ENCODE measurements at regions not wholly inside any gene's neighbourhood (a gene's known extent, or its start where the extent isn't known, plus 50 kb on each side); places are given as distances from the start of the nearest gene placed in this dataset.

DNA sequence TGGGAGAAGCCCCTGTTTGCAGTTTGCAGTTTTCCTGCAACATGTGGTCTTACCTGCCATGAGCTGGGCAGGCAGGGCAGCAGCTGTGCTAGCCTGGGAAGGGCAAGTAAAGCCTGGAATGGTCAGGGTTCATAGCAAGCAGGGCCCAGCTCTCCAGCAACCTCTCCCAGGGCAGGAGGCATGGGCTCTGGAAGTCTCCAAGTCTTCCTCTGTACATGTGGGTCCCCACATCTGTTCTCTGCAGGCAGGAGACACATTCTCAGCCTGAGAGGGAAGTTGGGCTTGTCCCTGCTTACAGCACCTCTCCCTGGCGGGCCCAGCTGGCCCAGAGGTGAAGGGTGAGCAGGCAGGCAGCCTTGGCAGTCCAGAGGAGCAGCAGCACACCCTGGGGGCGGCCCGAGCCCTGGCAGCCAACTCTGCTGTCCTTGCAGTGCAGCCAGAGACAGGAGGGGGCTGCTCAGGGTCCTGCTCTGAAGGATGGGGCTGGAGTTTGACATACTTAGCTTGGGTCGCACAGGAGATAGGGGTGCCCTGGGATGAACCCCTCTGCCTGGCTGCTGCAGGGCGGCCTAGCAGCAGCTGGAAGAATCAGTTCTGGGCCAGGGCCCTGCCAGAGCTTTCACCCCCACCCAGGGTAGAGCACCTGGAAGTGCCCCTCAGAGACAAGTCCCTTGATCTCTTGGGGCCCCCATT lies 176.0 kb downstream of the MRPL14 start:
- Mint-ChIP-seq H3K9me3 (peaks cover 3% of the 10 kb centered on the region), H3K27me3 (peaks cover 3% of the 10 kb centered on the region), H3K4me1 (no peaks in the 10 kb centered on the region), H3K36me3 (ENCODE audit: low read depth) (no peaks in the 10 kb centered on the region), H3K27ac (no peak overlapping the region), H3K4me3 (no peak overlapping the region)
- no peak for DNase-seq
- ChIA-PET POLR2A (no interaction called here), CTCF (no interaction called here)

- no peak for DNase-seq
- Mint-ChIP-seq H3K27ac (no peak overlapping the region), H3K36me3 (ENCODE audit: low read depth) (no peaks in the 10 kb centered on the region), H3K9me3 (peaks cover 7% of the 10 kb centered on the region), H3K27me3 (no peaks in the 10 kb centered on the region), H3K4me1 (no peaks in the 10 kb centered on the region), H3K4me3 (no peak overlapping the region)
- ChIA-PET POLR2A (no interaction called here), CTCF (no interaction called here)
These were observed 176.6 kb downstream of the MRPL14 start for GRCh38 chr6:43950731-43951062.

- ChIA-PET CTCF (interaction anchor here (0.6 kb wide), 1 partner anchor 712 kb away, joined by 3 read pairs; no protein-coding TSS in a partner anchor), POLR2A (no interaction called here)
- Mint-ChIP-seq H3K36me3 (ENCODE audit: low read depth) (no peaks in the 10 kb centered on the region), H3K4me3 (no peak overlapping the region), H3K4me1 (no peaks in the 10 kb centered on the region), H3K9me3 (peaks cover 8% of the 10 kb centered on the region), H3K27me3 (no peaks in the 10 kb centered on the region), H3K27ac (no peak overlapping the region)
- DNase-seq = no peak
These were observed 177.1 kb downstream of the MRPL14 start for GRCh38 chr6:43950051-43950605.

GRCh38 chr6:43949551-43949991 lies 177.7 kb downstream of the MRPL14 start:
- Mint-ChIP-seq H3K4me3 (no peak overlapping the region), H3K36me3 (ENCODE audit: low read depth) (no peaks in the 10 kb centered on the region), H3K9me3 (peaks cover 8% of the 10 kb centered on the region), H3K27me3 (no peaks in the 10 kb centered on the region), H3K27ac (no peak overlapping the region), H3K4me1 (no peaks in the 10 kb centered on the region)
- CTCF ChIA-PET = interaction anchor here (0.6 kb wide), 1 partner anchor 711 kb away, joined by 3 read pairs; no protein-coding TSS in a partner anchor
- no peak for DNase-seq
- POLR2A ChIA-PET = no interaction called here

DNA sequence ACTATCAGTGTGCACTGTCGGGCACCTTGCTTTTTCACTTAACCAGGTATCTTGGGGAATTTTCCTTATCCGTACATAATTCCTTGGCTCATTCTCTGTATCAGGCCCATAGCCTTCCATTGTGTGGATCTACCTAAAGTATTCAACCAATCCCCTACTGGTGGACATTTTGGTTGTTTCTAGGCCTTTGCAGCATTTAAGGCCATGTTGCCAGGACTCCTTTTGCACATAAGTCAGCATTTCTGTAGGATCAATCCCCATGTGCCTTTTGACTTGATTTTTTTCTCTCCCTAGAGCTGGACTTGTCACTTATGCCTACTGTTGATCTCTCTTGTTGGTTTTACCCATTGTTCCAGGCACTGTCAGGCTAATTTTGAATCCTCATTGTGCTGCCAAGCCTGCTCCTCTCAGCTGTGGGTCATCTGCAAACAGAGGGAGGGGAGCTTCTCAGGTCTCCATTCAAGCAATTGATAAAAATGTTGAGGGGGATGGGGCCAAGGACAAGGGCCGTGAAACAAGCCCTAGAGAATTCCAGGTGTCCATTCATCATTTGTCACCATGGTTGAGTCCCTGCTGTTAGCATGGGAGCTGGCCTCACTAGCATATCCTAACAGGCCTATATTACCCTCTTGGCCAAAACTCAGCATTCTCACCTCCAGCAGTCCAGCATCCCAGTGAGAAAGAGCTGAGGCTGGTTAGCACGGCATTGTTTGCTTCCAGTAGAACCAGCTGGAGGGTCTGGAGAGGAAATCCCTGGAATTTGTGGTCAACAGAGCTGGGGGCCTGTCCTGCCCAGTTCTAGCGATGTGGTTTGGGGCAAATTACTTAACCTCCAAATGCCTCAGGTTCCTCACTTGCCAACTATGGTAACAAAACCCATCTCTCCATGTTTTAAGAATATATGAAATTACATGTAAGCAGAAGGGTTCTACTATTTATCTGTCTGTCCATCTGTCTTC lies 178.4 kb downstream of the MRPL14 start:
- no peaks in the 10 kb centered on the region for H3K4me1 Mint-ChIP-seq
- no peaks in the 10 kb centered on the region for H3K36me3 Mint-ChIP-seq (ENCODE audit: low read depth)
- ChIA-PET POLR2A (no interaction called here), CTCF (no interaction called here)
- no peak overlapping the region for H3K27ac Mint-ChIP-seq
- H3K4me3 Mint-ChIP-seq = no peak overlapping the region
- peaks cover 10% of the 10 kb centered on the region for H3K9me3 Mint-ChIP-seq
- no peaks in the 10 kb centered on the region for H3K27me3 Mint-ChIP-seq
- DNase-seq = no peak

DNA sequence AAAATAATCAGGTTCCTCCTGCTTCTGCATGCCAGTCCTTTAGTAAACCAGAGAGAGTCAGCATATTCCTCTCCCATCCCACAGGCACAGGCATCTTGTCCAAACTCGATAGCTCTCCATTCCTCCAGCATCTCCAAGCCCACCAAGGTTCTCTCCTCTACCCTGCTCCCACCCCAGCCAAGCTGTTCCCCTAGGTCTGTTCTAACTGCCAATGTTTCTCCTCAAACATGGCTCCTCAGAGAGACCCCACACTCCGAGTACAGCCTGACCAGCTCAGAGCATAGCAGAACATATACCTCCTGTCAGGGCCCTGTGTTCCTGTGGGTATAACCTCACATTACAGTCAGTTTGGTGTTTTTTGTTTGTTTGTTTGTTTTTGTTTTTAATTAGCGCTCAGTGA lies 177.8 kb downstream of the VEGFA start:
- H3K9me3 Mint-ChIP-seq = peaks cover 10% of the 10 kb centered on the region

DNA sequence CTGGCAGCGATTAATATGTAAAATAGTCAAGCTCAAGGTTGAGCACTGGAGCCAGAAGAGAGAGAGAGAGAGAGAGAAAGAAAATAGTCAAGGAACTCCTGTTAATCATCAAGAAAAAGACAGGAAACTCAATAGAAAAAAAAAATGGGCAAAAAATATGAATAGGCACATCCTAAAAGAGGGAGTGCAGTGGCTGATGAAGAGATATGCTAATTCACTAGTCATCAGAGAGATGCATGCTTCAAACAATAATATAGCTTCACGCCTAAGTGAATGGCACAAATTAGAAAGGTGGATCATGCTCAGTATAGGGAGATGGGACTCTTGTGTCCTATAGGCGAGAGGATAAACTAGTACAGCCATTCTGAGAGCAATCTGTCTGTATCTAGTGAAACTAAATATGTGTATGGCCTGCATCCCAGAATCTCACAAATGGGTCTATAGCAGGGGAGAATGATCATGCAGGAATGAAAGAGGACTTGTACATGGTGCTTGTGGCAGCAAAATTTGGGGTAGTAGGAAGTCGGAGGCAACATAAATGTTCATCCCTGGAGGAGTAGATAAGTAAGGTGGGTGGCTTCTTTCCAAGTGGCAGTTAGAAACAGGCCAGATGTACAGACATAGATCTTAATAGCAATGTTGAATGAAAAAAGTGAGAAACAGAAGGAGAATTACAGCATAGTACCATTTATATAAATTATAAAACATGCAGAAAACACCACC lies 176.8 kb downstream of the VEGFA start:
- POLR2A ChIA-PET = no interaction called here

More for the DNA sequence above, 177.8 kb downstream of the VEGFA start:
- Mint-ChIP-seq H3K4me3 (no peak overlapping the region), H3K36me3 (ENCODE audit: low read depth) (no peaks in the 10 kb centered on the region), H3K27me3 (no peaks in the 10 kb centered on the region), H3K27ac (no peak overlapping the region), H3K4me1 (no peaks in the 10 kb centered on the region)
- DNase-seq = no peak
- ChIA-PET POLR2A (no interaction called here), CTCF (no interaction called here)

DNA sequence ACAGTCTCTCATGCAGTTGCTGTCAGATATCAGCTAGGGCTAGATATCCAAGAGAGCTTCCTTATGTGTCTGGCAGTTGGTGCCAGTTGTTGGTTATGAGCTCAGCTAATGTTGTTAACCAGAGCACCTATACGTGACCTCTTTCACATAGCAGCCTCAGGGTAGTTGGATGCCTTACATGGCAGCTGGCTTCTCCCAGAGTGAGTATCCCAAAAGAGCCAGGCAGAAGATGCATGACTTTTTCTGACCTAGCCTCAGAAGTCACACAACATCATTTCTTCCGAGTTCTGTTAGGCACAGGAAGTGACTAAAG lies 175.7 kb downstream of the VEGFA start:
- Mint-ChIP-seq H3K36me3 (ENCODE audit: low read depth) (no peaks in the 10 kb centered on the region), H3K9me3 (peaks cover 10% of the 10 kb centered on the region), H3K4me3 (no peak overlapping the region), H3K27ac (no peak overlapping the region), H3K4me1 (no peaks in the 10 kb centered on the region), H3K27me3 (no peaks in the 10 kb centered on the region)
- ChIA-PET POLR2A (no interaction called here), CTCF (interaction anchor here (1.1 to 1.4 kb wide), 2 partner anchors 12 to 97 kb away, joined by 3 read pairs; no protein-coding TSS in a partner anchor)
- no peak for DNase-seq

More for the DNA sequence above, 176.8 kb downstream of the VEGFA start:
- Mint-ChIP-seq H3K36me3 (ENCODE audit: low read depth) (no peaks in the 10 kb centered on the region), H3K9me3 (peaks cover 10% of the 10 kb centered on the region), H3K27ac (no peak overlapping the region), H3K4me3 (no peak overlapping the region), H3K27me3 (no peaks in the 10 kb centered on the region), H3K4me1 (no peaks in the 10 kb centered on the region)
- DNase-seq = no peak
- CTCF ChIA-PET = interaction anchor here (0.7 to 1.4 kb wide), 3 partner anchors 13 to 397 kb away, joined by 3 read pairs; no protein-coding TSS in a partner anchor

DNA sequence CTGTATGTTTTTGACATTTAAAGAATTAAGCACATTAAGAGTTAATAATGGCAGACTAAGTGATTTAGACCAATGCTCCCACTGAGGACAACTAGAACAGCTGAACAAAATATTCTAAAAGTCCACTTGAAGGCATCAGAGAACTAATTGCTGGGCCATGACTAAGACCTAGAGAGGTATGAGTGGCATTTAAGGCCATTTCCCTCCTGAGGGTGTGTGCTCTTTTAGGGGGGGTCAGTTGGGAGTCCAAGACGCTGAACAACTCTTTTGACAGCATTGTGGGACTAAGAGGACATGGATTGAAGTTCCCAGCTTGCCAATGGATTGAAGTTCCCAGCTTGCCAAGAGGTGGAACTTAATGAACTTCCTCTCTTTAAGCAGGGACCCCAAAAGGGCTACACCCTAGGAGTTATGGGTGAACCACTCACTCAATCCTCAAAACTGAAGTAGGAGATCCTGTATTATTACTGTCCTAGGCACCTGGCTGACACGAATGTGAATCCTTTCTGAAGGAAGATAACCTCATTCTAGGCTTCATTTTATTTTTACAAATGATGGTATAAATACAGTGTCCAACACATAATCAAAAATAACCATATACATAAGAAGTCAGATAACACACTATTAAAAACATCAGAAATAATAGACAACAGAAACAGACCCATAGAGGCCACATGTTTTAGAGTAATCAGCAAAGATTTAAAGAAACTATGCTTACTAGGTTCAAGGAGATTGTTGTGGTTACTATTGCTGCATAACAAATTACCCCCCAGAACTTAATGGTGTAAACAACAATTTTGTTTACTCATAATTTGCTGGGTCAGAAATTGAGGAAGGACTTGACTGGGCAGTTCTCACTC lies 175.1 kb downstream of the VEGFA start:
- Mint-ChIP-seq H3K9me3 (peaks cover 10% of the 10 kb centered on the region), H3K4me1 (no peaks in the 10 kb centered on the region), H3K36me3 (ENCODE audit: low read depth) (no peaks in the 10 kb centered on the region), H3K27ac (no peak overlapping the region), H3K27me3 (no peaks in the 10 kb centered on the region), H3K4me3 (no peak overlapping the region)
- DNase-seq = no peak
- ChIA-PET CTCF (interaction anchor here (1.1 to 1.4 kb wide), 2 partner anchors 11 to 97 kb away, joined by 3 read pairs; no protein-coding TSS in a partner anchor), POLR2A (no interaction called here)

DNA sequence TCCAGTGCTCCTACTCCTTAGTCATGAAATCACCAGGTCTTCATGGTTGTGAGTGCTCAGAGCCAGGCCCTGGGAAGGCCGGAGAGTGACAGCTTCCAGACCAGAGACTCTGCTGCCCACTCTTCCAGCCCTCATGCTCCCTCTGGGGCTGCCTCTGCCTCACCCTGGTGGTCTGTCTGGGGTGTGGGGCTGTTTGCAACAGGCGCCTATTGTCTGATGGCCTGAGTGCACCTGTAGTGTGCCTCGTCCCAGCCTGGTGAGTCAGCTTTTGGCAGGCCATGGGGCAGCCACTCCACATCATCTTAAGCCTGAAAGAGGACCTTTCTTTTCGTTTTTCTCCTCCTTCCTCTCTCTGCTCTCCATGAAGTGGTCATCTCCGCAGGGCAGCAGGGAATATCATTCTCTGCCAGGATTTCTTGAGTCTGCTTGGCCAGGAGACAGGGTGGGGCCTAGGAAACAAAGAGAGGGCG lies 173.8 kb downstream of the VEGFA start:
- H3K4me3 Mint-ChIP-seq = no peak overlapping the region
- peaks cover 10% of the 10 kb centered on the region for H3K9me3 Mint-ChIP-seq
- H3K36me3 Mint-ChIP-seq (ENCODE audit: low read depth) = no peaks in the 10 kb centered on the region
- DNase-seq = no peak
- POLR2A ChIA-PET = no interaction called here
- H3K27me3 Mint-ChIP-seq = no peaks in the 10 kb centered on the region
- H3K27ac Mint-ChIP-seq = no peak overlapping the region
- no peaks in the 10 kb centered on the region for H3K4me1 Mint-ChIP-seq
- CTCF ChIA-PET = no interaction called here

DNA sequence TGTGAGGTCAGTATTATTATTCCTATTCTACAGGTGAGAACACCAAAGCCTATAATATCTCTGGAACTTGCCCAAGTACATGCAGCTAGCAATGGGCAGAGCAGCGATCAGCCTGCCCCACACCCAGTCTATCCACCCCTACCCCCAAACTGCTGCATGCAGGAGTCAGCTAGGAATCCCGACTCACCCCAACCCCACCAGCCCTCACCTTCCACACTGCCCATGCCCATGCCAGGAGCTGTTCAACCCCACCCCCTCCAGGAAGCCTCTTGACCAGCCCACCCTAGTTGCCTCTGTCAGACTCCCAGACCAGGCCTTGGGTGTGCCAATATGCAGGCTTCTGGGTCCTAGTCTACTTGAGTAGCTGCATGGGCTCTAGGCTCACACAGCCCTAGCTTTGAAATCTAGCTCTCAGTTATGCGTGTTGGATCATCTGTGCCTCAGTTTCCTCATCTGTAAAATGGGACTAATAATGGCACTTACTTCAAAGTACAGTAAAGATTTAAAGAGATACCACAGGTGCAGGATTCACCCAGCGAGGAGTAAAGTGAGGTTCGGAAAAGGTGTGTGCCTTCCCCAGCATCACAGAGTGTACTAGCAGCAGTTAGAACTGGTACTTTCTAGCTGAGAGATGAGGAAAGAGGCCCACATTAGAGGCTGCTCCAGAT lies 173.2 kb downstream of the VEGFA start:
- H3K27me3 Mint-ChIP-seq = no peaks in the 10 kb centered on the region
- H3K36me3 Mint-ChIP-seq (ENCODE audit: low read depth) = no peaks in the 10 kb centered on the region
- POLR2A ChIA-PET = no interaction called here
- DNase-seq = no peak
- H3K27ac Mint-ChIP-seq = no peak overlapping the region
- CTCF ChIA-PET = interaction anchor here (0.5 to 1.7 kb wide), 3 partner anchors 9 to 282 kb away, joined by 3 to 4 read pairs (median 3); no protein-coding TSS in a partner anchor
- H3K9me3 Mint-ChIP-seq = peaks cover 10% of the 10 kb centered on the region
- H3K4me1 Mint-ChIP-seq = no peaks in the 10 kb centered on the region
- H3K4me3 Mint-ChIP-seq = no peak overlapping the region
